ENCODE measurements at regions not wholly inside any gene's neighbourhood (a gene's known extent, or its start where the extent isn't known, plus 50 kb on each side); places are given as distances from the start of the nearest gene placed in this dataset.

- Histone ChIP-seq H3K4me1 (ENCODE audit: control insufficient read depth in 2 of 2, insufficient read depth in 2 of 2, low read length in 2 of 2) (peaks cover 4 to 9% of the 10 kb centered on the region in 2 donors), H2AFZ (ENCODE audit: insufficient read depth, low read depth, low read length, poor library complexity, severe bottlenecking) (no peak overlapping the region), H3K4me2 (replicated peaks; ENCODE audit: low read depth, low read length, poor library complexity, severe bottlenecking) (no peak overlapping the region), H3K4me3 (ENCODE audit: control extremely low read depth in 1 of 5, extremely low read depth in 1 of 5, insufficient read depth in 1 of 5, low read depth in 2 of 5, low read length in 4 of 5) (no peak overlapping the region), H3K9ac (ENCODE audit: low read length) (no peak overlapping the region), H4K20me1 (ENCODE audit: control insufficient read depth, insufficient read depth, low read length, poor library complexity, severe bottlenecking) (no peaks in the 10 kb centered on the region), H3K9me3 (ENCODE audit: control extremely low read depth in 1 of 3, control insufficient read depth in 2 of 3, insufficient read depth in 1 of 3, low read length in 2 of 3) (no peaks in the 10 kb centered on the region), H3K79me2 (ENCODE audit: control insufficient read depth, insufficient read depth, low read length) (no peaks in the 10 kb centered on the region), H3K27ac (ENCODE audit: low read length in 2 of 2) (no peak overlapping the region), H3K36me3 (replicated peaks in 1 of 2; ENCODE audit: control extremely low read depth in 1 of 2, control insufficient read depth in 1 of 2, extremely low read depth in 1 of 2, insufficient read depth in 2 of 2, low read length in 1 of 2) (no peaks in the 10 kb centered on the region), H3K27me3 (replicated peaks in 1 of 4; ENCODE audit: control extremely low read depth in 1 of 4, control insufficient read depth in 3 of 4, insufficient read depth in 4 of 4, low read length in 3 of 4) (no peaks in the 10 kb centered on the region)
- ATAC-seq (ENCODE audit: low read depth) (no peak), DNase-seq (no peak)
- WGBS (ENCODE audit: insufficient coverage): 100% methylated on average over 1 of the region's 5 CpGs
- peaks cover 9% of the 10 kb centered on the region for H3K27me3 Mint-ChIP-seq
- TF ChIP-seq, protein P1, sequence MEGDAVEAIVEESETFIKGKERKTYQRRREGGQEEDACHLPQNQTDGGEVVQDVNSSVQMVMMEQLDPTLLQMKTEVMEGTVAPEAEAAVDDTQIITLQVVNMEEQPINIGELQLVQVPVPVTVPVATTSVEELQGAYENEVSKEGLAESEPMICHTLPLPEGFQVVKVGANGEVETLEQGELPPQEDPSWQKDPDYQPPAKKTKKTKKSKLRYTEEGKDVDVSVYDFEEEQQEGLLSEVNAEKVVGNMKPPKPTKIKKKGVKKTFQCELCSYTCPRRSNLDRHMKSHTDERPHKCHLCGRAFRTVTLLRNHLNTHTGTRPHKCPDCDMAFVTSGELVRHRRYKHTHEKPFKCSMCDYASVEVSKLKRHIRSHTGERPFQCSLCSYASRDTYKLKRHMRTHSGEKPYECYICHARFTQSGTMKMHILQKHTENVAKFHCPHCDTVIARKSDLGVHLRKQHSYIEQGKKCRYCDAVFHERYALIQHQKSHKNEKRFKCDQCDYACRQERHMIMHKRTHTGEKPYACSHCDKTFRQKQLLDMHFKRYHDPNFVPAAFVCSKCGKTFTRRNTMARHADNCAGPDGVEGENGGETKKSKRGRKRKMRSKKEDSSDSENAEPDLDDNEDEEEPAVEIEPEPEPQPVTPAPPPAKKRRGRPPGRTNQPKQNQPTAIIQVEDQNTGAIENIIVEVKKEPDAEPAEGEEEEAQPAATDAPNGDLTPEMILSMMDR (IDR thresholded peaks at IDR 0.05): no peak
- TF ChIP-seq EZH2 (IDR thresholded peaks at IDR 0.05; ENCODE audit: borderline replicate concordance, insufficient read depth, low read depth, low read length, poor library complexity, severe bottlenecking): no peak
- intact Hi-C loops (cut with micrococcal nuclease): no loop called here
- CTCF ChIA-PET: interaction anchor here (0.9 kb wide), 2 partner anchors 19 to 34 kb away, joined by 3 read pairs; no protein-coding TSS in a partner anchor
- no peak overlapping the region for H3K27ac Mint-ChIP-seq
- peaks cover 17% of the 10 kb centered on the region for H3K4me1 Mint-ChIP-seq
- H3K4me3 Mint-ChIP-seq: no peak overlapping the region
- H3K9me3 Mint-ChIP-seq (ENCODE audit: insufficient read depth): no peaks in the 10 kb centered on the region
- POLR2A ChIA-PET: no interaction called here
These were observed 185.5 kb downstream of the ZNF365 start for GRCh38 chr10:62559481-62560200.

DNA sequence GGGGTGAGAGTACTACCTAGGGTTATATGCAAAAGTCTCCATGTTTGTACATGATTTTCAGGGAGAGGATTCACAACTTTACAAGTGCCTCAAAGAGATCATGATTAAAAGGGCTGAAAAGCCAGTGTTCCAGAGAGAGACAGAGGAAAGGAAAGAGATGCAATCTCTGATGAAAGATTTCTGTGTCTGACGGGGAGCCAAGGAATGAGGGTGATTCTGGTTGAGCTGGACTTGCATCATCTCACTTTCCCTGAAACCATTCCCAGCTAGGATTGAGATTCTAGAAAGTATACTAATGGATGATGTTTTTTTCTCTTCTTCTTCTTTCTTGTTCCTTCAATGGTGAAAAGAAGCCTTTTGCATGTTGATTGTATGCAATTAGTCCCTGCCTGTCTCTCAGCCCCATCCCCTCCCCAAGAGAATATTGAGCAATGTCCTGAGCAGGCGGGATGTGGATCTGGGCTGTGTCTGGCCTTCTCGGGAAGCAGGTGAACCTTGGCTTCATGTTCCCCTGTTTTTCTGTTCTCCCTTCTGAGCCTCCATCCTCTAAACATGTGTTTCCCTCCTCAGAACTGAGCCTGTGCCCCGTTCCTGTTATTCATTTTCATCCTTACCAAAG lies 186.1 kb downstream of the ZNF365 start:
- H3K4me1 Mint-ChIP-seq: peaks cover 13% of the 10 kb centered on the region
- H3K79me2 ChIP-seq (ENCODE audit: control insufficient read depth, insufficient read depth, low read length): no peaks in the 10 kb centered on the region
- H2AFZ ChIP-seq (ENCODE audit: insufficient read depth, low read depth, low read length, poor library complexity, severe bottlenecking): no peak overlapping the region
- H3K4me1 ChIP-seq (ENCODE audit: control insufficient read depth in 2 of 2, insufficient read depth in 2 of 2, low read length in 2 of 2): peaks cover 4 to 6% of the 10 kb centered on the region in 2 donors
- H3K36me3 ChIP-seq (replicated peaks in 1 of 2; ENCODE audit: control extremely low read depth in 1 of 2, control insufficient read depth in 1 of 2, extremely low read depth in 1 of 2, insufficient read depth in 2 of 2, low read length in 1 of 2): no peaks in the 10 kb centered on the region
- TF ChIP-seq, protein P1 (IDR thresholded peaks at IDR 0.05): no peak
- TF ChIP-seq EZH2 (IDR thresholded peaks at IDR 0.05; ENCODE audit: borderline replicate concordance, insufficient read depth, low read depth, low read length, poor library complexity, severe bottlenecking): no peak
- WGBS (ENCODE audit: insufficient coverage): 100% methylated on average over 2 of the region's 4 CpGs
- ATAC-seq (ENCODE audit: low read depth) (no peak), DNase-seq (no peak)
- ChIA-PET CTCF (interaction anchor here (0.9 kb wide), 1 partner anchor 18 kb away, joined by 3 read pairs; no protein-coding TSS in a partner anchor), POLR2A (no interaction called here)
- H3K4me2 ChIP-seq (replicated peaks; ENCODE audit: low read depth, low read length, poor library complexity, severe bottlenecking): no peak overlapping the region
- no peaks in the 10 kb centered on the region for H3K9me3 Mint-ChIP-seq (ENCODE audit: insufficient read depth)
- H3K27ac Mint-ChIP-seq: no peak overlapping the region
- H3K9ac ChIP-seq (ENCODE audit: low read length): no peak overlapping the region
- no peaks in the 10 kb centered on the region for H3K27me3 ChIP-seq (replicated peaks in 1 of 4; ENCODE audit: control extremely low read depth in 1 of 4, control insufficient read depth in 3 of 4, insufficient read depth in 4 of 4, low read length in 3 of 4)
- no peak overlapping the region for H3K4me3 ChIP-seq (ENCODE audit: control extremely low read depth in 1 of 5, extremely low read depth in 1 of 5, insufficient read depth in 1 of 5, low read depth in 2 of 5, low read length in 4 of 5)
- H3K27me3 Mint-ChIP-seq: peaks cover 9% of the 10 kb centered on the region
- H3K9me3 ChIP-seq (ENCODE audit: control extremely low read depth in 1 of 3, control insufficient read depth in 2 of 3, insufficient read depth in 1 of 3, low read length in 2 of 3): no peaks in the 10 kb centered on the region
- intact Hi-C loops (cut with micrococcal nuclease): no loop called here
- no peaks in the 10 kb centered on the region for H4K20me1 ChIP-seq (ENCODE audit: control insufficient read depth, insufficient read depth, low read length, poor library complexity, severe bottlenecking)
- H3K4me3 Mint-ChIP-seq: no peak overlapping the region
- H3K27ac ChIP-seq (ENCODE audit: low read length in 2 of 2): no peak overlapping the region
